Bronchial epithelial cell (primary cell): ENCODE measurements at regions not wholly inside any gene's neighbourhood (a gene's known extent, or its start where the extent isn't known, plus 50 kb on each side); places are given as distances from the start of the nearest gene placed in this dataset.

Experiments used
- DNase-seq: peaks from one replicate; pipeline ENCODE4 v3.0.0-alpha.2; 2010; ENCODE audit warnings: low read depth
- FAIRE-seq: peaks from 2 replicates; lab custom pipeline; 2011; peaks lifted over from hg19 to GRCh38; lab: Jason Lieb, UNC
- H3K27me3 ChIP-seq: 2 replicates; pipeline ENCODE4 v1.5.1; 2011; ENCODE audit warnings: low read length; ENCODE audit not compliant: control insufficient read depth, insufficient read depth
- H3K36me3 ChIP-seq: 2 replicates; pipeline ENCODE4 v1.5.1; 2011; ENCODE audit warnings: low read length; ENCODE audit not compliant: control insufficient read depth, insufficient read depth
- H3K4me3 ChIP-seq: 2 replicates; pipeline ENCODE4 v1.5.1; 2011; ENCODE audit warnings: mild to moderate bottlenecking, low read depth, low read length, control low read depth
- TF ChIP-seq, protein P1 (sequence below): IDR thresholded peaks from 2 replicates; pipeline ENCODE4 v1.5.1; 2011; ENCODE audit warnings: mild to moderate bottlenecking, moderate library complexity, low read length, control low read depth, inconsistent platforms; ENCODE audit not compliant: insufficient read depth, severe bottlenecking

DNA sequence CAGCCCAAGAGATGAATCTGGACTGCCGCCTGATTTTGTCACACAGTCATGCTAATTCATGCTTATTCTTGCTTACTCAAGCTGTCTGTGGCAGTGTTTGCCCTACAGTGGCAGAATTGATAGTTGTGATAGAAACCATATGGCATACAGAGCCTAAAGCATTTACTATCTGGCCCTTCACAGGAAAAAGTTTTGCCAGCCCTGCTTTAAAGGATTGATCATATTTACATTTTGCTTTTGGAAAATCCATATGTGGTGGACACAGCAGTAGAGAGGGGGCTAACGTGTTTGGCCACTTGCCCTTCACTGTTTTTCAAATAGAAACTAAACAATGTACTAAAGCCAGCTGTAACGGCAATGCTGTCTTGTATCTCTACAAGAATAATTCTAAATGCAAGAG, 974.0 kb upstream of the GHITM start:
- Histone ChIP-seq H3K27me3 (no peaks in the 10 kb centered on the region), H3K36me3 (no peaks in the 10 kb centered on the region), H3K4me3 (no peak overlapping the region)
- TF ChIP-seq, protein P1, sequence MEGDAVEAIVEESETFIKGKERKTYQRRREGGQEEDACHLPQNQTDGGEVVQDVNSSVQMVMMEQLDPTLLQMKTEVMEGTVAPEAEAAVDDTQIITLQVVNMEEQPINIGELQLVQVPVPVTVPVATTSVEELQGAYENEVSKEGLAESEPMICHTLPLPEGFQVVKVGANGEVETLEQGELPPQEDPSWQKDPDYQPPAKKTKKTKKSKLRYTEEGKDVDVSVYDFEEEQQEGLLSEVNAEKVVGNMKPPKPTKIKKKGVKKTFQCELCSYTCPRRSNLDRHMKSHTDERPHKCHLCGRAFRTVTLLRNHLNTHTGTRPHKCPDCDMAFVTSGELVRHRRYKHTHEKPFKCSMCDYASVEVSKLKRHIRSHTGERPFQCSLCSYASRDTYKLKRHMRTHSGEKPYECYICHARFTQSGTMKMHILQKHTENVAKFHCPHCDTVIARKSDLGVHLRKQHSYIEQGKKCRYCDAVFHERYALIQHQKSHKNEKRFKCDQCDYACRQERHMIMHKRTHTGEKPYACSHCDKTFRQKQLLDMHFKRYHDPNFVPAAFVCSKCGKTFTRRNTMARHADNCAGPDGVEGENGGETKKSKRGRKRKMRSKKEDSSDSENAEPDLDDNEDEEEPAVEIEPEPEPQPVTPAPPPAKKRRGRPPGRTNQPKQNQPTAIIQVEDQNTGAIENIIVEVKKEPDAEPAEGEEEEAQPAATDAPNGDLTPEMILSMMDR, result no peak
- no peak for FAIRE-seq
- DNase-seq, result no peak

GRCh38 chr10:83166344-83166743, 973.0 kb upstream of the GHITM start:
- no peak for FAIRE-seq

DNA sequence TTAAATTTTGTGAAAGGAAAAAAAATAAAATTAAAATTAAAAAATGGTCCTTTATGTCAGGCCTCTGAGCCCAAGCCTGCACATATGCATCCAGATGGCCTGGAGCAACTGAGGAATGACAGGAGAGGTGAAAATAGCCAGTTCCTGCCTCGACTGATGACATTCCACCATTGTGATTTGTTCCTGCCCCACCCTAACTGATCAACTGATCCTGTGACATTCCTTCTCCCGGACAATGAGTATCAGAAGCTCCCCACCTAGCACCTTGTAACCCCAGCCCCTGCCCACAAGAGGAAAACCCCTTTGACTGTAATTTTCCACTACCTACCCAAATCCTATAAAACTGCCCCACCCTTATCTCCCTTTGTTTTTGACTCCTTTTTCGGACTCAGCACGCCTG, 972.2 kb upstream of the GHITM start:
- FAIRE-seq, result no peak
- no peak for DNase-seq
- Histone ChIP-seq H3K36me3 (no peaks in the 10 kb centered on the region), H3K27me3 (no peaks in the 10 kb centered on the region), H3K4me3 (no peak overlapping the region)
- TF ChIP-seq, protein P1, result no peak

More at GRCh38 chr10:83166344-83166743, 973.0 kb upstream of the GHITM start:
- H3K4me3 ChIP-seq, result no peak overlapping the region
- no peak for DNase-seq
- TF ChIP-seq, protein P1, result no peak
- no peaks in the 10 kb centered on the region for H3K27me3 ChIP-seq
- no peaks in the 10 kb centered on the region for H3K36me3 ChIP-seq

- Histone ChIP-seq H3K36me3 (no peaks in the 10 kb centered on the region), H3K27me3 (no peaks in the 10 kb centered on the region), H3K4me3 (no peak overlapping the region)
- FAIRE-seq (no peak), DNase-seq (no peak)
- TF ChIP-seq, protein P1, result no peak
Measured at GRCh38 chr10:83176901-83177300, 962.4 kb upstream of the GHITM start.

GRCh38 chr10:83178526-83178925, 960.8 kb upstream of the GHITM start:
- TF ChIP-seq, protein P1, result no peak
- FAIRE-seq (no peak), DNase-seq (no peak)
- H3K4me3 ChIP-seq, result no peak overlapping the region
- no peaks in the 10 kb centered on the region for H3K36me3 ChIP-seq
- no peaks in the 10 kb centered on the region for H3K27me3 ChIP-seq

GRCh38 chr10:83179371-83179770, 959.9 kb upstream of the GHITM start:
- Histone ChIP-seq H3K36me3 (no peaks in the 10 kb centered on the region), H3K4me3 (no peak overlapping the region), H3K27me3 (no peaks in the 10 kb centered on the region)
- TF ChIP-seq, protein P1, result no peak
- no peak for DNase-seq
- FAIRE-seq, result no peak
